ENCODE measurements at regions not wholly inside any gene's neighbourhood (a gene's known extent, or its start where the extent isn't known, plus 50 kb on each side); places are given as distances from the start of the nearest gene placed in this dataset.

DNA sequence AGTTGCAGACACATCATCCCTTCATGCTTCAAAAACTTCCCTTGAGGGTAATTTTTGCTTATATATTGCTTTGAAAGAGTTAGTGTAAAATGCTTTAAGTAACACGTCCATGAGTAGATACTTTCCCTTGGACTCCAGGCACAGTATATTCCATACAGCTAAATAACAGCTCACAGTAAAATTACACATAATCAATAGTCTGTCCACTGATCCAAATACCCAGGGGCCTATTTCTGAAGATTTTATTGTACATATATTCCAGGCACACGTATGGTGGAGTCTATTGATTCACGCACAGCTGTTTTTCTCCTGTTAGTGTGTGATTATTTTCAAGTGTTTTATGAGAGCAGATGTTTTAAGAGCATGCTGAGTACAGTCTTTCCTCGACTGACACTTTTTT, 223.7 kb upstream of the GRAMD2B start:
- no peak for DNase-seq
- Histone ChIP-seq H3K36me3 (no peaks in the 10 kb centered on the region), H3K4me3 (no peak overlapping the region), H3K27me3 (no peaks in the 10 kb centered on the region), H3K27ac (no peak overlapping the region), H3K4me1 (peaks cover 0 to 7% (median 2%) of the 10 kb centered on the region in 4 donors), H3K9me3 (no peaks in the 10 kb centered on the region)
- in situ Hi-C loops (cut with MboI; ENCODE audit: low pct_ligation_motif_present in 1 of 4, low pct_unique_long_range_greater_than_20kb in 1 of 4, low sequenced_read_pairs in 3 of 4), result no loop called here
- TF ChIP-seq CTCF (IDR thresholded peaks at IDR 0.05) (no peak), EP300 (IDR thresholded peaks at IDR 0.05; ENCODE audit: low read depth) (no peak), POLR2AphosphoS5 (IDR thresholded peaks at IDR 0.05) (no peak), POLR2A (IDR thresholded peaks at IDR 0.05) (no peak)
- intact Hi-C loops (cut with DNase I; ENCODE audit: low total_unique reads), result no loop called here
- WGBS, 2 donors (ENCODE audit: low coverage in 1 of 2), result 73 to 75% methylated on average over 4 of the region's 4 CpGs

DNA sequence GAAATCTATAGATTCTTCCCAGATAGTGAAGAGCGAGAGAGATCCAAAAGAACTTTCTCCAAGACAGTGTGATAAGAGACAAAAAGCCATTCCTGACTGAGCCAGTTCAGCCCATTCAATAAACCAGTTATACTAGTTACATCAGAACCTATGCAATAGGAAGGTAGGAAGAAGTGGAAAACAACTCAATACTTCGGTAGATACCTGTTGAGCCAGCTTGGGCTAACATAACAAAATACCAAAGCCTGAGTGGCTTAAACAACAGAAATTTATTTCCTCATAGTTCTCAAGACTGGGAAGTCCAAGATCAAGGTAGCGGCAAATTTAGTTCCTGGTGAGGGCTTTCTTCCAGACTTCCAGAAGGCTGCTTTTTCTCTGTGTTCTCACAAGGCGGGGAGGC, 214.5 kb upstream of the GRAMD2B start:
- Histone ChIP-seq H3K9me3 (peaks cover 0 to 7% of the 10 kb centered on the region in 2 donors), H3K4me1 (no peaks in the 10 kb centered on the region), H3K27me3 (no peaks in the 10 kb centered on the region), H3K36me3 (no peaks in the 10 kb centered on the region), H3K27ac (no peak overlapping the region), H3K4me3 (no peak overlapping the region)
- intact Hi-C loops (cut with DNase I; ENCODE audit: low total_unique reads), result no loop called here
- no peak for DNase-seq
- 65 to 78% methylated on average over 3 to 4 of the region's 4 CpGs for WGBS, 2 donors (ENCODE audit: low coverage in 1 of 2)
- in situ Hi-C loops (cut with MboI; ENCODE audit: low pct_ligation_motif_present in 1 of 4, low pct_unique_long_range_greater_than_20kb in 1 of 4, low sequenced_read_pairs in 3 of 4), result no loop called here
- TF ChIP-seq POLR2AphosphoS5 (IDR thresholded peaks at IDR 0.05), result no peak

- H3K36me3 ChIP-seq, result no peaks in the 10 kb centered on the region
- no peak for TF ChIP-seq CTCF (IDR thresholded peaks at IDR 0.05)
- no peak for TF ChIP-seq POLR2AphosphoS5 (IDR thresholded peaks at IDR 0.05)
- no peak for TF ChIP-seq POLR2A (IDR thresholded peaks at IDR 0.05)
- TF ChIP-seq EP300 (IDR thresholded peaks at IDR 0.05; ENCODE audit: low read depth), result no peak
- H3K4me3 ChIP-seq, result no peak overlapping the region
- no peak for DNase-seq
- peaks cover 0 to 7% of the 10 kb centered on the region in 2 donors for H3K9me3 ChIP-seq
- intact Hi-C loops (cut with DNase I; ENCODE audit: low total_unique reads), result no loop called here
- H3K27ac ChIP-seq, result no peak overlapping the region
- no peaks in the 10 kb centered on the region for H3K27me3 ChIP-seq
- H3K4me1 ChIP-seq, result no peaks in the 10 kb centered on the region
- 81% methylated on average over 6 of the region's 6 CpGs for WGBS, 2 donors (ENCODE audit: low coverage in 1 of 2)
- in situ Hi-C loops (cut with MboI; ENCODE audit: low pct_ligation_motif_present in 1 of 4, low pct_unique_long_range_greater_than_20kb in 1 of 4, low sequenced_read_pairs in 3 of 4), result no loop called here
Observed at GRCh38 chr5:126210955-126211354, 212.3 kb upstream of the GRAMD2B start.

- DNase-seq, result no peak
- Histone ChIP-seq H3K4me1 (no peaks in the 10 kb centered on the region), H3K27ac (no peak overlapping the region), H3K36me3 (no peaks in the 10 kb centered on the region), H3K4me3 (no peak overlapping the region), H3K9me3 (no peaks in the 10 kb centered on the region), H3K27me3 (no peaks in the 10 kb centered on the region)
- in situ Hi-C loops (cut with MboI; ENCODE audit: low pct_ligation_motif_present in 1 of 4, low pct_unique_long_range_greater_than_20kb in 1 of 4, low sequenced_read_pairs in 3 of 4) (no loop called here), intact Hi-C loops (cut with DNase I; ENCODE audit: low total_unique reads) (no loop called here)
- TF ChIP-seq CTCF (IDR thresholded peaks at IDR 0.05) (no peak), POLR2AphosphoS5 (IDR thresholded peaks at IDR 0.05) (no peak), POLR2A (IDR thresholded peaks at IDR 0.05) (no peak), EP300 (IDR thresholded peaks at IDR 0.05; ENCODE audit: low read depth) (no peak)
Observed at GRCh38 chr5:126219616-126220015, 203.6 kb upstream of the GRAMD2B start.

GRCh38 chr5:126220725-126221124, 202.5 kb upstream of the GRAMD2B start:
- Histone ChIP-seq H3K27ac (no peak overlapping the region), H3K9me3 (no peaks in the 10 kb centered on the region), H3K36me3 (no peaks in the 10 kb centered on the region), H3K4me1 (no peaks in the 10 kb centered on the region), H3K4me3 (no peak overlapping the region), H3K27me3 (no peaks in the 10 kb centered on the region)
- TF ChIP-seq CTCF (IDR thresholded peaks at IDR 0.05) (no peak), POLR2A (IDR thresholded peaks at IDR 0.05) (no peak), EP300 (IDR thresholded peaks at IDR 0.05; ENCODE audit: low read depth) (no peak), POLR2AphosphoS5 (IDR thresholded peaks at IDR 0.05) (no peak)
- no peak for DNase-seq
- 77% methylated on average over 7 of the region's 11 CpGs; no CpG with 5 or more reads in 1 of the 2 donors for WGBS, 2 donors (ENCODE audit: low coverage in 1 of 2)
- in situ Hi-C loops (cut with MboI; ENCODE audit: low pct_ligation_motif_present in 1 of 4, low pct_unique_long_range_greater_than_20kb in 1 of 4, low sequenced_read_pairs in 3 of 4), result no loop called here
- intact Hi-C loops (cut with DNase I; ENCODE audit: low total_unique reads), result no loop called here
